Stimulated activated memory B cell treated with anti-CD40 and anti-IgM and Interleukin-4, amounts not matched to agents 10 μg/mL and 1 μg/mL and 100 μg/mL, for 72 hours (primary cell): ENCODE measurements at regions not wholly inside any gene's neighbourhood (a gene's known extent, or its start where the extent isn't known, plus 50 kb on each side); places are given as distances from the start of the nearest gene placed in this dataset.

Experiments
- ATAC-seq: fragments of 150-1000 bp; cut with Tn5 transposase; 2 replicates; pipeline ENCODE4 v1.10.0; 2021
- H3K27ac Mint-ChIP-seq: one replicate; pipeline ENCODE4 v1.8.0; 2022; ENCODE audit warnings: mild to moderate bottlenecking, mixed read lengths
- H3K27me3 Mint-ChIP-seq: one replicate; pipeline ENCODE4 v1.8.0; 2022; ENCODE audit warnings: mixed read lengths
- H3K36me3 Mint-ChIP-seq: one replicate; pipeline ENCODE4 v1.8.0; 2022; ENCODE audit warnings: mixed read lengths
- H3K4me1 Mint-ChIP-seq: one replicate; pipeline ENCODE4 v1.8.0; 2022; ENCODE audit warnings: mixed read lengths
- H3K4me3 Mint-ChIP-seq: one replicate; pipeline ENCODE4 v1.8.0; 2022; ENCODE audit warnings: mild to moderate bottlenecking, moderate library complexity, mixed read lengths
- H3K9me3 Mint-ChIP-seq: one replicate; pipeline ENCODE4 v1.8.0; 2022; ENCODE audit warnings: mixed read lengths

DNA sequence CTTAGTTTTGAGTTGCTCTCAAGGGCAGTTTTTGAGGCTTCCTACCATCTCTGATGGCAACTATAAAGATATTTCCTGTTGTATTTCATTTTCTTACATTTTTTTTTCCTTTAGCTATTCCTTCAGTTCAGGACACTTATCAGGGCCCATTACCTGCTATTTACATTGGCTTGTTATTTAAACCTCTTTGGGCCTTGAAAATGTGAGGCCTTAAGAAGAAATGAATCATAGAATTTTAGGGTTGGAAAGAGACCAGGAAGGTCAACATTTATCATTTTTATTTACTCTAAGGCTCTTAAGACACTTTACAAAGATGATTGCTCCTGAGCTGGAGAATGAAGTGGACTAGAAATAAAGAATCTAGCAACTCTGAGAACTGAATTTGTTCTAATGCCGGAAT is 335.2 kb downstream of the DTWD2 start:
- no peak overlapping the region for H3K27ac Mint-ChIP-seq
- no peak overlapping the region for H3K4me3 Mint-ChIP-seq
- peaks cover 19% of the 10 kb centered on the region for H3K9me3 Mint-ChIP-seq
- H3K36me3 Mint-ChIP-seq: no peaks in the 10 kb centered on the region
- no peak for ATAC-seq
- H3K4me1 Mint-ChIP-seq: no peaks in the 10 kb centered on the region
- H3K27me3 Mint-ChIP-seq: no peaks in the 10 kb centered on the region

DNA sequence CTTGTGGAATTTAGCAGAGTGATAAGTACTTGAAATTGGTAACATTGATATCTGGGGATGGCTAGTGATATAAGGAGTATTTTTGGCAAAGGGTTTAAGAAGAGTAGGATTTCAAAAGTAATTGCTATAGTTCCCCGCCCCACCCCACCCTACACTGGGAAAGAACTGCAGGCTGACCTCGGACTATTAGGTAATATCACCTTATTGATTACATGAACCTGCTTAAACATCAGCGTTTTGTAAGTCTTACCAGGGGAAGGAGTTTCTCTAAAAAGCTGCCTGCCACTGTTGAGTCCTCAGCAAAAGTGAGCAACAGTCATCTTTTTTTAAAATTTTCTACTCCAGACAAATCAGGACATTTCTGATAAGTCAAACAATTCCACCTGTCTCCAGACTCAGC is 337.3 kb downstream of the DTWD2 start:
- Mint-ChIP-seq H3K4me3 (no peak overlapping the region), H3K36me3 (no peaks in the 10 kb centered on the region), H3K27me3 (no peaks in the 10 kb centered on the region), H3K4me1 (no peaks in the 10 kb centered on the region), H3K27ac (no peak overlapping the region), H3K9me3 (peaks cover 3% of the 10 kb centered on the region)
- no peak for ATAC-seq

DNA sequence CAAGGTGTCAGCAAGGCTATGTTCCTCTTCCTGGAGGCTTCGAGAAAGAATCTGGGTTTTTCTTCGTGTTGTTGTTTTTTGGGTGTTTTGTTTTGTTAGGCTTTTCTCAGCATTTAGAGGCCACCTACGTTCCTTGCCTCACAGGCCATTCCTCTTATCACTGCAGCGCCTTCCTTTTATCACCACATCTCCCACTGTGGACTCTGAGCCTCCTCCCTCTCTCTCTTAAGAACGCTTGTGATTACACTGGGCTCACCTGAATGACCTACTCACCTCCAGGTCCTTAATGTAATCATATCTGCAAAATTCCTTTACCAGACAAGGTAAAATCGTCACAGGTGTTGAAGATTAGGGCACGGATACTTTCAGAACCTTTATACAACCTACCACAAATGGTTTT is 340.8 kb downstream of the DTWD2 start:
- no peaks in the 10 kb centered on the region for H3K36me3 Mint-ChIP-seq
- H3K9me3 Mint-ChIP-seq: peaks cover 3% of the 10 kb centered on the region
- ATAC-seq: no peak
- no peak overlapping the region for H3K27ac Mint-ChIP-seq
- H3K4me3 Mint-ChIP-seq: no peak overlapping the region
- H3K4me1 Mint-ChIP-seq: no peaks in the 10 kb centered on the region
- H3K27me3 Mint-ChIP-seq: no peaks in the 10 kb centered on the region

DNA sequence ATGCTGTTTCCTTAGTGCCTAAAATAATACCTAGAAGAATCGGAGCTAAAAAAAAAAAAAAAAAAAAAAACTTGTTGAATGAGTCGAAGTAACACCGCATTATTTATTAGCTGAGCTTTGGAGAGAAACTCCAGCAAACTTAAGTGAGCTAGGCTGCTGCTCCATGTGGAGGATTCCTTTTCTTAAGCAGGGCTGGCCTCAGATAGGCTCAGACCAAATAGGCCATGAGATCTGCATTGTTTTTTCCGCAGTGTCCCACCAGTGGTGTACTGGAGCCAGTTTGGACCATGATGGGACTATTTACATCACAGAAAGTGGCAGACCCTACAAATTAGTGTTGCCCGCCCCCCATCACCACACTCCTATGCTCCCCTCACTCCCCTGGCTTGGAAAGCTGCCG is 341.4 kb downstream of the DTWD2 start:
- no peaks in the 10 kb centered on the region for H3K9me3 Mint-ChIP-seq
- no peaks in the 10 kb centered on the region for H3K27me3 Mint-ChIP-seq
- H3K4me3 Mint-ChIP-seq: no peak overlapping the region
- H3K4me1 Mint-ChIP-seq: no peaks in the 10 kb centered on the region
- ATAC-seq: no peak
- H3K36me3 Mint-ChIP-seq: no peaks in the 10 kb centered on the region
- H3K27ac Mint-ChIP-seq: no peak overlapping the region

DNA sequence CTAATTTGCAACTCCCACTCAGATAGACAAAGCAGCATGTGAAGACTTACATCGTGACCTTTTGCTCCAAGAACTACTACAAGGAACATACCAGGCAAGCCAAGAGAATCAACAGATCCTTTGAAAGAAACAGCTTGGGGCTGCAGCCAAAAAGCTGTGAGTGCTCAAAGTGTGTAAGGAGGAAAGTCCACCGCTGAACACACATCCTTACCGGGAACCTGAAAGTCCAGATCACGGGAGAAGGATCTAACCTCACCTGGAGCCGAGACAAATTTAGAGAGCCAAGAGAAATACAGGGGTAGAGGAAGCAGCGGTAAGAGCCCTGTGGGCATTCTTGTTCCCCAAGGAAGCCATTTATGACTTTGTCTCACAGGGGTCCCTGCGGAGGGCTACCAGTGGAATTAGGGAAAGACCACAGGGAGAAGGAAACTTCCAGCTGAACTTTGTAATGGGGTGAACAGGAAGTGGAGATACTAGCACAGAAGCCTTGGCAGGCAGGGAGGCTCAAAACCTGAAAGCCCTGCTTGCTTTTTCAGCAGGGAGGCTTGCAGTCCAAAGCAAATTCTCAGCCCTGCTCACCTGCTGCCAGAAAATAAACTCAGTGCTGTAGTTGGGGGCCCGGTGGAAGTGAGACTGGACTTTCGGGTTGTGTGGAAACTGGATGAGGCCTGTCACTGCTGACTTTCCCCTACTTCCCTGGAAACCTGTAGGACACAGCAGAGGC is 350.2 kb downstream of the DTWD2 start:
- no peaks in the 10 kb centered on the region for H3K36me3 Mint-ChIP-seq
- H3K4me3 Mint-ChIP-seq: no peak overlapping the region
- peaks cover 20% of the 10 kb centered on the region for H3K9me3 Mint-ChIP-seq
- no peak overlapping the region for H3K27ac Mint-ChIP-seq
- ATAC-seq: no peak
- H3K4me1 Mint-ChIP-seq: no peaks in the 10 kb centered on the region
- peaks cover 10% of the 10 kb centered on the region for H3K27me3 Mint-ChIP-seq

DNA sequence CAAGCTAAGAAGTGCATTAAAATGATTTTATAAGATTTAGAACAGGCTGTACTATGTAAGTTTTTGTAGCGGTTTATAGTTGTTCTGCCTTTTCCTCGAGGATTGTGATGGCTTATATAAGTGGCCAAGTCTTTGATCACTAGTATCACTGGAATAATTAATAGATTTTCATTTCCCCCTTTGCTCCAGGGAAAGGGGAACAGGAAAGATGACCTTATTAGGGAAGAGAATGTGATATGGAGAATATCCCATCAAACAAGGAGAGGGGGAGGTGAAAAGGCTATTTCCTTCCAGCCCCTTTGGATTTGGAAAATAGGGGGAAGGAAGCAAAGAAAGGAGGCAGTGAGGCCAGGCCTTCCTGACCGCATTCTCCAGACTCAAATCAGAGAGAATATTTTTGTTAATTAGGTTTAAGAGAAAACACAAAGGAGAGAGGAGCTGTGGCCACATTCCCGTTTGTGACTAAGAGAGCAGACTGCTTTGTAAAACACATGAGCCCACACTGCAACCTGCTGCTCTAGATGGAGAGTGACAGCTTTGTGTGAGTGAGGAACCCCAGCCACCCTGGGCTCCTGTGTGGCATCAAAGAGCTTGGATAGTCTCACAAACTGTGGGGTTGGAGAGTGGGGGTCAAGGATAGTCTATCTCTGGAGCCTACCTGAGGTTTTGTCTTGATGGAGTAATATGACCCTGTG is 359.5 kb downstream of the DTWD2 start:
- Mint-ChIP-seq H3K9me3 (no peaks in the 10 kb centered on the region), H3K27me3 (peaks cover 2% of the 10 kb centered on the region), H3K36me3 (no peaks in the 10 kb centered on the region), H3K4me1 (no peaks in the 10 kb centered on the region), H3K27ac (no peak overlapping the region), H3K4me3 (no peak overlapping the region)
- peak; percentile 32 for ATAC-seq

DNA sequence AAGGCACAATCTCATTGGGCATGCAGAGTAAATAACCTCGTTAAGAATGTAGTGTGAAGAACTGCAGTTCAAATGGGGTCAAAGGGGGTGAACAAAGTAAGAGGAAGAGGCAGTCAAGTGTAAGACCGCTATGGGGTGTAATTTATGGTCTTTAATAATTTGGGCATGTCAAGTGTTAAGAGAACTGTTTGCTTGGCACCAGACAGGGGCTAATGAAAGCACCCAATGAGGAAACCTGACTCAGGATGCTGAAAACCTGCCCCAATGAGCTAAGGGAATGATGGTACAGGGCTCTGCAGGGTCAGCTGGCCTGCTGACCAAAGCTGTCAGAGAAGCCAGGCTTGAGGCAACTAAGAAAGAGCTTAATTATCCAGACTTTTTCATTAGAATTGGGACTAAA is 368.1 kb downstream of the DTWD2 start:
- H3K27ac Mint-ChIP-seq: no peak overlapping the region
- no peak for ATAC-seq
- H3K27me3 Mint-ChIP-seq: peaks cover 5% of the 10 kb centered on the region
- H3K36me3 Mint-ChIP-seq: no peaks in the 10 kb centered on the region
- H3K9me3 Mint-ChIP-seq: no peaks in the 10 kb centered on the region
- H3K4me1 Mint-ChIP-seq: no peaks in the 10 kb centered on the region
- H3K4me3 Mint-ChIP-seq: no peak overlapping the region

DNA sequence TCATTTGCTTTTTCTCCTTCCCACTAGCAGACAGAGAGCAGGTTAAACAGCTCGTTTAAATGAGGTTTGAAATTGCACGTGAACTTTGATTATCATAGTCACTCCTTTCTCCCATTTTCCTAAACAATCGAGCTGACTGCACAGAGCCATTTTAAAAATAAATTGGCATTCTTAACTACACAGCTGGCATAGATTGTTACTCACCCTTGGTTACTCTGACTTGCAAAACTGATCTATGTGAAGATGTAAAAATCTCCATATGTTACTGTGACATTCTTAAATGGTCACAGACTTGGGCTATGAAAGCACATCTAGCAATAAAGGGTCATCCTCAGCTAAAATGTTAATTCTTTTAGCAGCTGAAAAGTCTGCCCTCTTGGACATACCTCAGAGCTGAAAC is 368.5 kb downstream of the DTWD2 start:
- no peaks in the 10 kb centered on the region for H3K4me1 Mint-ChIP-seq
- ATAC-seq: no peak
- no peaks in the 10 kb centered on the region for H3K9me3 Mint-ChIP-seq
- H3K27ac Mint-ChIP-seq: no peak overlapping the region
- H3K27me3 Mint-ChIP-seq: peaks cover 8% of the 10 kb centered on the region
- H3K36me3 Mint-ChIP-seq: no peaks in the 10 kb centered on the region
- no peak overlapping the region for H3K4me3 Mint-ChIP-seq

DNA sequence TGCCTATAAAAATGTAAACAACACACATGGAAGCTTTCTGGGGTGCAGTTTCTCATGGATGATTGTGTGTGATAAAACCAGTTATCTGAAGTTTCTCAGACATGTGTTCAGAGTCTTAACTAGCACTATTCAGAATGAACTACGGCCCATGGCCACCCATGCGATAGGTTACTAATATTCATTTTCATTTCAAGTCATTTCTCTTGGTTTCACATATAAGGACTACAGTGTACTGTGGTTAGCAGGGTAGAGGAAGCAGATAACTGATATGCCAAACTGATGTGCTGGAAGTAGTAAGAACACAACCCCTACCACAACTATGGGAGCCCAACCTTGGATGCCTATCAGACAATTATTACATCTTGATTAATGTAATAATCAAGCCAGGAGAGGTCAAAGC is 372.1 kb downstream of the DTWD2 start:
- Mint-ChIP-seq H3K9me3 (no peaks in the 10 kb centered on the region), H3K36me3 (no peaks in the 10 kb centered on the region)

DNA sequence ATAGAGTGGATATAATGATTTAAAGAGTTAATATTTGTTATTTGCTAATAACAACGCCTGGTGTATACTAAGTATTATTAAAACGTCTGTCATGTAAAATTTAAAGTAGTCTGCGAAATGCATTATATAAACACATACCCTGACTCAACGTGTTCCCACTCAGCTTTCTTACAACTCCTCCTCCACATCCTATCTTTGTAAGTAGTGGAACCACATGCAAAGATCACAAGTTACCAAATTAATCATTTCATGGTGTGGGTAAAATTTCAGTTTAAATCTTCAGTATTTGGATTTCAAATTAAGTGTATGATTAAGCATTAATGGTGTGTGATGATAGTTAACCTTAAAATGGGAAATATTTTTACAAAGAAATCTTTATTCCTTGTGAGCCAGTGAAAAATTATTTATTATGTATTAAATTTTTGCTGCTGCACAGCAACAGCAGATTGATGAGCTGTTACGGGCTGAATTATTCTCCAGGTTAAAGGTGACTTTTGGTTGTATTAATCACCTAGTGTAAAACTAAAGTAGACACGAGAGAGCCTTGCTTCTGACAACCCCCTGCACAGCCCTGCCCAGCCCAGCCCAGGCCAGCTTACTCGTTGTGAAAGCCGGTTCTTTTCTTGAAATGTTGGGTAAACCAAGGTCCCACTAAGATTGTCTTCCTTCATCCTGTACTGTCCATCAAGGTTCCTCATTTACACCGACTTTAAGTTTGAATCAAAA is 373.5 kb downstream of the DTWD2 start:
- no peak for ATAC-seq
- H3K4me1 Mint-ChIP-seq: no peaks in the 10 kb centered on the region
- no peak overlapping the region for H3K27ac Mint-ChIP-seq
- no peak overlapping the region for H3K4me3 Mint-ChIP-seq
- H3K36me3 Mint-ChIP-seq: no peaks in the 10 kb centered on the region
- H3K9me3 Mint-ChIP-seq: no peaks in the 10 kb centered on the region
- H3K27me3 Mint-ChIP-seq: peaks cover 8% of the 10 kb centered on the region

More for the DNA sequence above, 372.1 kb downstream of the DTWD2 start:
- Mint-ChIP-seq H3K27me3 (peaks cover 8% of the 10 kb centered on the region), H3K4me1 (no peaks in the 10 kb centered on the region), H3K27ac (no peak overlapping the region), H3K4me3 (no peak overlapping the region)
- peak; percentile 25 for ATAC-seq

DNA sequence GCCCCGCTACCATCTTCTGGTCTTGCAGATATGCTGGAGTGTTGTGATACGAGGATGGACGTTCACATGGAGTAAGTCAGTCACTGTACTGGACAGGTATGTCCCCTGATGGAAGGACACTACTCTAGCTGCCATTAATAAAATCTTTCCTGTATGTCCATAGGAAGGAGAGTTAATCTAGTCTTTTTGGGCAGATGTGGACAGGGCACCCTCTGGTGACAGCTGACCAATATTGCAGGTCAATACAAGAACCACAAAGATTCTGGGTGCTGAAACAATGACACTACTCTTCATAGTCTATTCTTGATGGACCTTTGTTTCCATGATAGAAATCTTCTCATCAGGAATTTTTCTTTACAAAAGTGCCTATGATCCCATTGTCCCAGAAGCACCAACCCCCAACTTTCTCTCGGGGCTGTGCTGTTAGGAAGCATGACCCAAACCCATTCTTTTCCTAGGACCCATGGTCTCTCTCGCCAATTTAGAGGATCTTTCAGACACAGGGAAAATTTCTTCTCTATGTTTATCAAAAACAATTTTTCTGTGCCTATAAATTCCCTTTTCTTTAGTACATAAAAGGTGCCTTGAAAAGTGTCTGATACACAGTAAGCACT is 376.9 kb downstream of the DTWD2 start:
- Mint-ChIP-seq H3K36me3 (no peaks in the 10 kb centered on the region), H3K4me3 (no peak overlapping the region), H3K27ac (no peak overlapping the region), H3K4me1 (no peaks in the 10 kb centered on the region), H3K27me3 (peaks cover 8% of the 10 kb centered on the region), H3K9me3 (no peaks in the 10 kb centered on the region)
- peak; percentile 44 for ATAC-seq

DNA sequence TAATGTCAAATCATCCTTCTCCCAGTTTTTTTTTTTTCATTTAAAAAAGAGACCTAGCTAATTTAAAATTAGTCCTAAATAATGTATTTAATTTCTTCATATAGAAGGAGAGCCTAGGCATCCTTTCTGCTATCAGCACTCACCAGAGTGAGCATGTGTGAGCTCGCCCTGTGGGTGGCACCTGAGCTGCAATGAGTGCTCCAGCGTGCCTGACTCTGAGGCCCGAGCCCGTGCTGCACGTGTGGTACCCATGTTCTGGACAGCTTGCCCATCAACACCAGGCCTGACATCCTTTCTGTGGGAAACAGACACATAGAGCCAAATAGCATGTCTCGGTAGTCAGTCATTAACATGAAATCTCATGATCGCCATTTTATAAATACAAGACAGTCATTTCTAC is 381.4 kb downstream of the DTWD2 start:
- no peak for ATAC-seq
- Mint-ChIP-seq H3K27ac (no peak overlapping the region), H3K36me3 (no peaks in the 10 kb centered on the region), H3K9me3 (no peaks in the 10 kb centered on the region), H3K4me3 (no peak overlapping the region), H3K27me3 (no peaks in the 10 kb centered on the region), H3K4me1 (no peaks in the 10 kb centered on the region)

DNA sequence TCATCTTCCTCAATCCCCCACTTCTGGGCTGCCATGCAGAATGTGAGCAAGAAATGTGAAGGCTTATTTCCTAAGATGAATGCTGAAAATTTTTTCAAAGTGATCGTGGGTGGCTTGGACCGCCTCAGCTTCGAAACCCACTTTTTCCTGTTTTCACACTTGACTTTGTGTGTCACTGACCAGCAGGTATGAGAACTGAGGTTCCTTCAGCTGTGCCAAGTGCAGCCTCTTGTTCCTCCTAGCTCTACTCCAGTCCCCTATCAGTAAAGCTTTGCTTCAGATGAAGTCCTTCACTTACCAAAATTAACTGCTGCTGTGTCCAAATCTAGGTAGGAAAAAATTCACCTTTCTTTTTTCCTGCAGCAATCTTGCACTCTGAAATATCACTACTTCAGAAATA is 382.6 kb downstream of the DTWD2 start:
- Mint-ChIP-seq H3K4me3 (no peak overlapping the region), H3K9me3 (no peaks in the 10 kb centered on the region), H3K4me1 (no peaks in the 10 kb centered on the region), H3K27ac (no peak overlapping the region), H3K36me3 (no peaks in the 10 kb centered on the region), H3K27me3 (no peaks in the 10 kb centered on the region)
- ATAC-seq: no peak

DNA sequence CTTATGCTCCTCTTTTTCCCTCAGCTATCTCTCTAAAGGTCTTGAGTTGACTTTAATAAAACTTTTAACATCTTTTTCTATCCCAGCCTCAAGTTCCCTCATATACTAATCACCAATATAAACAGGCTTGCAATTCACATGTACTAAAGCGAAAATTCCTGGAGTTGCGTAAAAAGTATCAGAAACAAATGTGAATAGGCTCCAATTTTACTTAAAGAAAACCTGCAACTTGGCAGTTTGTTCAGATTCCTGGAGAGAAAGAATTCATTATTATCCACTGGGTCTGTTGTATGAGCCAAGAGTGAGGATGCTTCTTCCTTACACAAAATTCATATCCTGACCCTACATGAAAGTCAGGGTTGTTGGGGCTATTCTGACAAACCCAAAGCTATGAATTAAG is 384.2 kb downstream of the DTWD2 start:
- Mint-ChIP-seq H3K4me3 (no peak overlapping the region), H3K9me3 (no peaks in the 10 kb centered on the region), H3K36me3 (no peaks in the 10 kb centered on the region), H3K27ac (no peak overlapping the region), H3K27me3 (no peaks in the 10 kb centered on the region), H3K4me1 (no peaks in the 10 kb centered on the region)
- no peak for ATAC-seq

DNA sequence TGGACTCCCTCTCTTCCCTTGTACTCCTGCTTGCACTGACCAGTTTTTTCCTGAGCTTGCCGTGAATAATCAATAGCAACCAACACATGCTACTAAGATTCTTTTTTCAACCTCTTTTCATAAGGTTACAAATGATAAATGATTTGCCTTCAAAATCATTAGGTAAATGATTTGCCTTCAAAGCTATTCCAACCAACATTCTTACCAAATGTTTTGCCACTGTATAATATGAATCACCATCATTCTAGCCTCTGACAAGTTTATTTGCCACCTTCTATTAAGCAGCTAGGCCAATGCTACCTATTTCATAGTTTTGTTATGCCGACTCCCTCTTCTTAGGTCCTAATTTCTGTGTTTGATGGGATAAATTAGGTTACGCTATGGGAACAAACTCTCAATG is 385.1 kb downstream of the DTWD2 start:
- H3K9me3 Mint-ChIP-seq: no peaks in the 10 kb centered on the region
- no peak overlapping the region for H3K27ac Mint-ChIP-seq
- H3K4me3 Mint-ChIP-seq: no peak overlapping the region
- no peaks in the 10 kb centered on the region for H3K36me3 Mint-ChIP-seq
- H3K27me3 Mint-ChIP-seq: no peaks in the 10 kb centered on the region
- H3K4me1 Mint-ChIP-seq: no peaks in the 10 kb centered on the region
- no peak for ATAC-seq
